ENCODE measurements at regions not wholly inside any gene's neighbourhood (a gene's known extent, or its start where the extent isn't known, plus 50 kb on each side); places are given as distances from the start of the nearest gene placed in this dataset.

- Mint-ChIP-seq H3K27ac (no peak overlapping the region), H3K27me3 (ENCODE audit: low read depth, poor library complexity) (no peaks in the 10 kb centered on the region), H3K4me3 (no peak overlapping the region), H3K4me1 (peaks cover 10% of the 10 kb centered on the region), H3K9me3 (no peaks in the 10 kb centered on the region), H3K36me3 (ENCODE audit: low read depth) (no peaks in the 10 kb centered on the region)
- DNase-seq, result no peak
- TF ChIP-seq, protein P1, sequence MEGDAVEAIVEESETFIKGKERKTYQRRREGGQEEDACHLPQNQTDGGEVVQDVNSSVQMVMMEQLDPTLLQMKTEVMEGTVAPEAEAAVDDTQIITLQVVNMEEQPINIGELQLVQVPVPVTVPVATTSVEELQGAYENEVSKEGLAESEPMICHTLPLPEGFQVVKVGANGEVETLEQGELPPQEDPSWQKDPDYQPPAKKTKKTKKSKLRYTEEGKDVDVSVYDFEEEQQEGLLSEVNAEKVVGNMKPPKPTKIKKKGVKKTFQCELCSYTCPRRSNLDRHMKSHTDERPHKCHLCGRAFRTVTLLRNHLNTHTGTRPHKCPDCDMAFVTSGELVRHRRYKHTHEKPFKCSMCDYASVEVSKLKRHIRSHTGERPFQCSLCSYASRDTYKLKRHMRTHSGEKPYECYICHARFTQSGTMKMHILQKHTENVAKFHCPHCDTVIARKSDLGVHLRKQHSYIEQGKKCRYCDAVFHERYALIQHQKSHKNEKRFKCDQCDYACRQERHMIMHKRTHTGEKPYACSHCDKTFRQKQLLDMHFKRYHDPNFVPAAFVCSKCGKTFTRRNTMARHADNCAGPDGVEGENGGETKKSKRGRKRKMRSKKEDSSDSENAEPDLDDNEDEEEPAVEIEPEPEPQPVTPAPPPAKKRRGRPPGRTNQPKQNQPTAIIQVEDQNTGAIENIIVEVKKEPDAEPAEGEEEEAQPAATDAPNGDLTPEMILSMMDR (IDR thresholded peaks at IDR 0.05), result no peak
These were observed 567.2 kb downstream of the CCSER2 start for GRCh38 chr10:84895541-84895940.

GRCh38 chr10:84896909-84897308, 568.5 kb downstream of the CCSER2 start:
- Mint-ChIP-seq H3K36me3 (ENCODE audit: low read depth) (no peaks in the 10 kb centered on the region), H3K4me1 (peaks cover 4% of the 10 kb centered on the region), H3K9me3 (no peaks in the 10 kb centered on the region), H3K27ac (no peak overlapping the region), H3K4me3 (no peak overlapping the region), H3K27me3 (ENCODE audit: low read depth, poor library complexity) (peaks cover 3% of the 10 kb centered on the region)
- no peak for DNase-seq
- TF ChIP-seq, protein P1 (IDR thresholded peaks at IDR 0.05), result no peak

DNA sequence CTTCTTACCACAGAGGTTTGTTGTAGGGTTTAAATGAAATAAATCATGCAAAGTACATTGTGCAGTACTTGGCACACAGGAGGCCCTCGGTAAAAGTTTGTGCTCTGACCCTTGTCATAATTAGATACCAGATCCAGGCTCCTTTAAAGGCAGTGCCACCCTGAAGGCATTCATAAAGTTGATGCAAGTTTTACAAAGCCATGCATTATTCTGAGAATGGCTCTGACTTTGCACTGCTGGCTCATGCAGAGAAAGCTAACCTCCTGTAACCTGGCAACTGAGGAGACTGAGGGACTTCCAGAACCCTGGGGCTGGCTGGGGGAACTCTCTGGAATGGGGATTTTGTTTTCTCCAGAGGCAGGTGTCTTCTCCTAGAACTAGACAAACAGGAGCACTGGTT, 570.9 kb downstream of the CCSER2 start:
- no peaks in the 10 kb centered on the region for H3K4me1 Mint-ChIP-seq
- H3K9me3 Mint-ChIP-seq, result no peaks in the 10 kb centered on the region
- H3K27ac Mint-ChIP-seq, result no peak overlapping the region
- H3K36me3 Mint-ChIP-seq (ENCODE audit: low read depth), result no peaks in the 10 kb centered on the region
- TF ChIP-seq, protein P1 (IDR thresholded peaks at IDR 0.05), result no peak
- no peak overlapping the region for H3K4me3 Mint-ChIP-seq
- H3K27me3 Mint-ChIP-seq (ENCODE audit: low read depth, poor library complexity), result peaks cover 7% of the 10 kb centered on the region
- DNase-seq, result no peak

DNA sequence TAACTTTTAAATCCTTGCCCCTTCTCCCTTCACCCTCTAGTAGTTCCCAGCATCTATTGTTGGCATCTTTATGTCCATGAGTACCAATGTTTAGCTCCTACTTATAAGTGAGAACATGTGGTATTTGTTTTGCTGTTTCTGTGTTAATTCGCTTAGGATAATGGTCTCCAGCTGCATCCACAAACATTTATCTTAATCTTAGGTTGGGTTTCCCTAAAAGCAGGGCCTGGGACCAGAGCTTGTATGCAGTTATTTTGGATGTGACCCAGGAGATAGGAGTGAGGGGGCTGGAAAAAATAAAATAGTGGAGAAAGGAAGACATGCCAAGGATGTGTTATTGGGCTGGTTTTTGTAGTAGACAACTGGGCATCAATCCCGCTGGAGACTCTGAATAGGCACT, 571.8 kb downstream of the CCSER2 start:
- no peak overlapping the region for H3K4me3 Mint-ChIP-seq
- TF ChIP-seq, protein P1 (IDR thresholded peaks at IDR 0.05), result no peak
- H3K27ac Mint-ChIP-seq, result no peak overlapping the region
- no peaks in the 10 kb centered on the region for H3K4me1 Mint-ChIP-seq
- DNase-seq, result no peak
- H3K27me3 Mint-ChIP-seq (ENCODE audit: low read depth, poor library complexity), result peaks cover 7% of the 10 kb centered on the region
- no peaks in the 10 kb centered on the region for H3K9me3 Mint-ChIP-seq
- no peaks in the 10 kb centered on the region for H3K36me3 Mint-ChIP-seq (ENCODE audit: low read depth)

GRCh38 chr10:84901885-84902284, 573.5 kb downstream of the CCSER2 start:
- no peaks in the 10 kb centered on the region for H3K9me3 Mint-ChIP-seq
- no peaks in the 10 kb centered on the region for H3K4me1 Mint-ChIP-seq
- H3K27ac Mint-ChIP-seq, result no peak overlapping the region
- no peaks in the 10 kb centered on the region for H3K36me3 Mint-ChIP-seq (ENCODE audit: low read depth)
- TF ChIP-seq, protein P1 (IDR thresholded peaks at IDR 0.05), result no peak
- DNase-seq, result no peak
- no peak overlapping the region for H3K4me3 Mint-ChIP-seq
- H3K27me3 Mint-ChIP-seq (ENCODE audit: low read depth, poor library complexity), result peaks cover 7% of the 10 kb centered on the region

GRCh38 chr10:84902553-84902952, 574.2 kb downstream of the CCSER2 start:
- TF ChIP-seq, protein P1 (IDR thresholded peaks at IDR 0.05), result no peak
- Mint-ChIP-seq H3K9me3 (no peaks in the 10 kb centered on the region), H3K4me1 (peaks cover 2% of the 10 kb centered on the region), H3K27ac (no peak overlapping the region), H3K4me3 (no peak overlapping the region), H3K36me3 (ENCODE audit: low read depth) (no peaks in the 10 kb centered on the region), H3K27me3 (ENCODE audit: low read depth, poor library complexity) (peaks cover 7% of the 10 kb centered on the region)
- no peak for DNase-seq
